GM12875 (cell line): ENCODE measurements at regions not wholly inside any gene's neighbourhood (a gene's known extent, or its start where the extent isn't known, plus 50 kb on each side); places are given as distances from the start of the nearest gene placed in this dataset.

Source experiments
- H3K4me3 ChIP-seq: one replicate; pipeline ENCODE4 v1.5.1; 2011; ENCODE audit warnings: low read depth, low read length, control low read depth
- CTCF ChIP-seq: IDR thresholded peaks from 2 replicates; pipeline ENCODE4 v1.5.1; 2011; ENCODE audit warnings: low read depth, mild to moderate bottlenecking, control low read depth, inconsistent platforms, low read length, moderate library complexity, borderline replicate concordance; ENCODE audit not compliant: insufficient read depth

- TF ChIP-seq CTCF = no peak
- no peak overlapping the region for H3K4me3 ChIP-seq
These were observed 128.0 kb upstream of the SASH1 start for GRCh38 chr6:148214667-148215066.

DNA sequence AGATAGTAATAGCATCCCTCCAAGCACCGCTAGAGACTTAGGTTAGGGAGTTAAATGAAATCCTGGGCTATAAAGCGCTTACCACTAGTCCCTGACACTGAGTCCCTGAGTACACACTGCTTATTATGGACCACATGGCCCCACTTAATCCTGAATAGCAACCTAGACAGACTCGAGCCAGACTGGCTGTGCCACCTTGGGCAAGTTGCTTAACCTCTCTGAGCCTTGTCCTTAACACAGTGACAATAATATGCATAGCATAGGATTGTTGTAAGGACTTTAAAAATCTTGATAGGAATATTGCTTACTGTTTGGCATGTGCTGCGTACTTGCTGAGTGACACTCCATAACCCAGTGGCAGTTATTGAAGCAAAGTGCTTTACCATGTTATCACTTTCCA lies 125.6 kb upstream of the SASH1 start:
- no peak for TF ChIP-seq CTCF

GRCh38 chr6:148217921-148218320 lies 124.7 kb upstream of the SASH1 start:
- no peak overlapping the region for H3K4me3 ChIP-seq
- TF ChIP-seq CTCF = no peak

More for the DNA sequence above, 125.6 kb upstream of the SASH1 start:
- H3K4me3 ChIP-seq = no peak overlapping the region

DNA sequence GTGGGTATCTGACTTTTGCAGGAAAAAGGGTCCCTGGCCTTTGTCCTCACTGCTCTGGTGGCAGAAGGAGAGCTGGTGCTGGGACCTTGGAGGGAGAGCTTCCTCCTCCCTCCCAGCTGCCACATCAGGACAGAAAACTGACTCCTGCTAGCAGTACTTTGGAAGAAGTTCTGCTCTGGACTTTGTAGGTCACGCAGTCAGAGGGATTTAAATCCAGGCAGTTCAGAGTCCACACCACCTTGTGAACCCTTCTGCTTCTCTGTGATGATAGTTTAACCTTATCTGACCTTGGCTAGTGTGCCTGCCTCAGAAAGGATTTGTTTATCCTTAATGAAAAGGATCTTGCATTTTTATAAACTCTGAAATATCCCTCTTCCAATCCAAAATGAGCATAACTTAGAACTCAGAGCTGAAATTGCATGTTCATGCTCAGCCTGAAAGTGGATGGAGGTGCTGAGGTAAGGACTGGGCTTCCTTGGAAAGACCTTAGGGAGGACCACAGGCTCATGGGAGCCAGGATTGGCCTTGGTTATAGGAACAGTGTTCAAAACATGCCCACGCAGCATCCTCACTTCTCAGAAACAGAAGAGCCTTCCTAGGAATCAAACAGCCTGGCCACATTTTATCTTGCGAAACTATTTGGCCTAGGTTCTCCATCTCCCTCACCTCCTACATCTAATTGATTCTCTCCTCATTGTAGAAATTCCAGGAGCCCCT lies 123.9 kb upstream of the SASH1 start:
- no peak for TF ChIP-seq CTCF
- no peak overlapping the region for H3K4me3 ChIP-seq

GRCh38 chr6:148221196-148221979 lies 121.2 kb upstream of the SASH1 start:
- H3K4me3 ChIP-seq = no peak overlapping the region
- no peak for TF ChIP-seq CTCF

DNA sequence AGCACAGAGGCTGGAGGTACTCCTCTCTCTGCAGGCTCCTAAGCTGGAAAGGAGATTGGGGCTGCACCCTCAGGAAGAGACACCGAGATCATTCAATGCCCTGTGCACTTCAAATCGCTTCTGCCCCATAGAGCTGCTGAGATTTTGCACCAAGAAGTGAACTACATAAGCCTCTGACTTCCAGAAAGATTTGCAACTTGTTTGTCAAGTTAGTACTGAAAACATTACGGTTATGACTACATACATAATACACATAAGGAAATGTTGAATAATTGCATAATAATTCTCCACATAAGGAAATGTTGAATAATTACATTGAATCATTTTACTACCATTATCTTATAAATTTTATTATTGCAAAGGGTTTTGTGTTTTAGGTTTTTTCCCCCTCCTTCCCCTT lies 120.3 kb upstream of the SASH1 start:
- no peak for TF ChIP-seq CTCF
- H3K4me3 ChIP-seq = no peak overlapping the region

- TF ChIP-seq CTCF = no peak
- no peak overlapping the region for H3K4me3 ChIP-seq
These were observed 119.8 kb upstream of the SASH1 start for GRCh38 chr6:148222846-148223245.
